Mesodermal cell (in vitro differentiated cells): ENCODE measurements at regions not wholly inside any gene's neighbourhood (a gene's known extent, or its start where the extent isn't known, plus 50 kb on each side); places are given as distances from the start of the nearest gene placed in this dataset.

Source experiments
- H3K27ac ChIP-seq: 2 replicates; pipeline ENCODE4 v1.7.0; 2013; ENCODE audit warnings: mild to moderate bottlenecking, low read depth, low read length, moderate library complexity; ENCODE audit not compliant: severe bottlenecking
- H3K36me3 ChIP-seq: 2 replicates; pipeline ENCODE4 v1.7.1; 2013; ENCODE audit warnings: mild to moderate bottlenecking, low read length, moderate library complexity; ENCODE audit not compliant: control insufficient read depth, insufficient read depth
- H3K4me1 ChIP-seq: one replicate; pipeline ENCODE4 v1.7.1; 2013; ENCODE audit warnings: mild to moderate bottlenecking, low read length; ENCODE audit not compliant: insufficient read depth, control insufficient read depth, poor library complexity, severe bottlenecking
- H3K4me3 ChIP-seq: 2 replicates; pipeline ENCODE4 v1.7.0; 2013; ENCODE audit warnings: low read length, control low read depth, mild to moderate bottlenecking; ENCODE audit not compliant: insufficient read depth, poor library complexity, severe bottlenecking; ENCODE audit errors: extremely low read depth
- H3K9me3 ChIP-seq: 2 replicates; pipeline ENCODE4 v1.7.1; 2013; ENCODE audit warnings: mild to moderate bottlenecking, low read length, moderate library complexity; ENCODE audit not compliant: control insufficient read depth
- WGBS, 2 experiments: methylation state at CpG; one replicate each; pipeline ENCODE4 v1.1.5; 2013; ENCODE audit warnings: missing lambda C conversion rate in 2 of 2; ENCODE audit not compliant: insufficient coverage in 2 of 2; 5-methylcytosine and 5-hydroxymethylcytosine counted together

- Histone ChIP-seq H3K36me3 (no peaks in the 10 kb centered on the region), H3K4me3 (no peak overlapping the region), H3K27ac (no peak overlapping the region), H3K9me3 (no peaks in the 10 kb centered on the region), H3K4me1 (peaks cover 11% of the 10 kb centered on the region)
- 87 to 93% methylated on average over 5 of the region's 7 CpGs for WGBS, 2 experiments
Measured at GRCh38 chr3:22982981-22983587, 220.0 kb upstream of the UBE2E2 start.

DNA sequence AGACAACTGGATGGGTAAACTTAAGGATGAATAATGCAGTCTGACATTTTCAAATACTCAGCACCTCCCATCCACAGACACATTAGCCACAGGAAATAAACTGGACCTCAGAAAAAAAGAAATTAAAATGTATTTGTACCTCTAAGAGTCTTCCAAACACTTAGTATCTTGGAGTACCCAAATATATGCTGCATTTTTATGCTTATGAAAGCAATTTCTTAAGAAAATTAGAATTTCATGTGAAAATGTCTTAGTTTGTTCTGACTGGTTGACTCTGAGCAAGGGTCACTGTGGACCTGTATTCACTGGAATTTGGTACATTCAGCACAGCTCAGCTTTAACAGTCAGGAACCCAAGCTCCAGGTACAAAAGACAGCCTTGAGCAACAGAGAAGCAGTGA, 216.2 kb upstream of the UBE2E2 start:
- Histone ChIP-seq H3K27ac (no peak overlapping the region), H3K4me1 (peaks cover 3% of the 10 kb centered on the region), H3K4me3 (no peak overlapping the region), H3K9me3 (no peaks in the 10 kb centered on the region), H3K36me3 (no peaks in the 10 kb centered on the region)

- Histone ChIP-seq H3K4me1 (no peaks in the 10 kb centered on the region), H3K9me3 (no peaks in the 10 kb centered on the region), H3K4me3 (no peak overlapping the region), H3K36me3 (no peaks in the 10 kb centered on the region), H3K27ac (no peak overlapping the region)
Measured at GRCh38 chr3:22988566-22988965, 214.6 kb upstream of the UBE2E2 start.

- no peak overlapping the region for H3K4me3 ChIP-seq
- H3K4me1 ChIP-seq: no peaks in the 10 kb centered on the region
- H3K9me3 ChIP-seq: no peaks in the 10 kb centered on the region
- H3K36me3 ChIP-seq: no peaks in the 10 kb centered on the region
- 95 to 98% methylated on average over 17 of the region's 17 CpGs for WGBS, 2 experiments
- H3K27ac ChIP-seq: no peak overlapping the region
Measured at GRCh38 chr3:22989716-22990115, 213.4 kb upstream of the UBE2E2 start.

DNA sequence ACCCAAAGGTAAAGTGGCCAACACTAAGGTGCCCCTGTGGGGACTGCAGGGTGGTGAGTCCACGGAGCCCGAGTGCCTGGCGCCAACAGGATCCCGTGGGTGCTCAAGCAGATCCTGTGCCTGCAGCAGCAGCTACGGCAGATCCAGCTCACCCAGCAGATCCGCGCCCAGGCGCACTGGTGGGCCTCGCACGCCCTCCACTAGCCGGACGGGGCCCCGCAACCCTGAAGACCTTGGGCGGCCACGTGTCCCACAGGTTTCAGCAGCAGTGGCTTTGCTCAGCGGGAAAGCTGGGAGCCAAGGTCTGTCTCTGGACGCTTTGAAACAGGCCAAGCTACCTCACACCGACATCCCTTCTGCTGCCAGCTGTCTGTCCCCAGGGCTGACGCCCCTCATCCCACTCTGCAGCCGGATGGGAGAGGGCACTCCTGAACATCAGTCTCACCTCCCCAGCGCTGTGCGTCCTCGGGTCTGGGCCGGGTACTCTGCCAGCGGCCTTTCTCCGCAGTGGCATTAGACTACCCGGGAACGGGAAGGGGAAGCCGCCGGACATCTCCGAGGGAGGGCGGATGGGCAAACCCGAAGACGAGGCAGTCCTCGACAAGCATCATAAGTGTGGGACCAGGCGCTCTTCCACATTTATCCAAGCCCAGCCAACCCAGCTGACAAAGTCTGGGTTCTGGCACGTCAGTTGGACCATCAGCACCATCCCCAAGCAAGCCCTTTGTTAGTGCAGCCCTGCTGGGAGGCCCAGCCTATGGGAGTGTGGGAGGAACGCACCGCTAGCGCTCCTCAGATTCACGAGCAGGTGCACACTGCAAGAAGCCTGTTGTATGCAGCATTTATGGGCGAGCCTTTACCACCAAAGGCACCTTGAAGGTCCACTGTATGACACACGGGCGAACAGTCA, 212.6 kb upstream of the UBE2E2 start:
- no peaks in the 10 kb centered on the region for H3K9me3 ChIP-seq
- H3K36me3 ChIP-seq: no peaks in the 10 kb centered on the region
- H3K4me3 ChIP-seq: no peak overlapping the region
- WGBS, 2 experiments: 93 to 96% methylated on average over 38 to 44 of the region's 44 CpGs
- H3K4me1 ChIP-seq: no peaks in the 10 kb centered on the region
- no peak overlapping the region for H3K27ac ChIP-seq

GRCh38 chr3:22994781-22995180, 208.3 kb upstream of the UBE2E2 start:
- no peaks in the 10 kb centered on the region for H3K9me3 ChIP-seq
- no peak overlapping the region for H3K27ac ChIP-seq
- WGBS, 2 experiments: no CpG with 5 or more reads among the region's 2 CpGs
- H3K36me3 ChIP-seq: no peaks in the 10 kb centered on the region
- H3K4me1 ChIP-seq: no peaks in the 10 kb centered on the region
- H3K4me3 ChIP-seq: no peak overlapping the region

DNA sequence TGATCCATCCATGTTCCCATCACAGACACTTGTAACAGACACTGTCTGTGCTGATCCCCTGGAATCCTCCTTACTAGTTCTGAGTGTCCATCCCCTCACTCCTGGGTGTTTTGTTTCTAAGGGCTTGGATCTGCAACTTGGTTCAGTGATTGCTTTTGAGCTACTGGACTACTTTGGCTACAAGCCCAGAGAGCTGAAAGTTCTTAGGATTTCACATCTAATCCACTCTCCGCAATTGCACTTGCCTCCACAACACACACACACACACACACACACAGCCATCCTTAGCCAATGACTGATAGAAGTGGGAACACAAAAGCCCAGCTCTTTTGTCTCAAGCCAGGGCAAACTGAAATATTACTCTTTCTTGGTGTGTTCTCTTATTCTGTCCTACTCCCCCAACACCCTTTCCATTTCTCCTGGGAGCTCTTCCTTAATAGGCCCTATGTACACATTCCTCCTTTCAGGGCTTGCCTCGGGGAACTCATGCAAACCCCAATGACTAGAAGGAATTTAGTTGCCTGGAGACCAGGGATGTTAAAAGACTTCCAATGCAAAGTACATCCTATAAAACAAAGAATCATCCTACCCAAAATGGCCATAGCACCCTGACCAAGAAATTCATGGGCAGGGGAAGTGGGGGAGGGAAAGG, 206.1 kb upstream of the UBE2E2 start:
- 100% methylated on average over 1 of the region's 2 CpGs for whole genome bisulfite sequencing, 2 experiments
- H3K36me3 ChIP-seq: no peaks in the 10 kb centered on the region
- H3K27ac ChIP-seq: no peak overlapping the region
- no peaks in the 10 kb centered on the region for H3K4me1 ChIP-seq
- no peaks in the 10 kb centered on the region for H3K9me3 ChIP-seq
- H3K4me3 ChIP-seq: no peak overlapping the region

GRCh38 chr3:23000371-23000770, 202.8 kb upstream of the UBE2E2 start:
- H3K9me3 ChIP-seq: no peaks in the 10 kb centered on the region
- no peaks in the 10 kb centered on the region for H3K36me3 ChIP-seq
- H3K27ac ChIP-seq: no peak overlapping the region
- peaks cover 2% of the 10 kb centered on the region for H3K4me1 ChIP-seq
- WGBS, 2 experiments: 91 to 96% methylated on average over 3 to 4 of the region's 4 CpGs
- no peak overlapping the region for H3K4me3 ChIP-seq

DNA sequence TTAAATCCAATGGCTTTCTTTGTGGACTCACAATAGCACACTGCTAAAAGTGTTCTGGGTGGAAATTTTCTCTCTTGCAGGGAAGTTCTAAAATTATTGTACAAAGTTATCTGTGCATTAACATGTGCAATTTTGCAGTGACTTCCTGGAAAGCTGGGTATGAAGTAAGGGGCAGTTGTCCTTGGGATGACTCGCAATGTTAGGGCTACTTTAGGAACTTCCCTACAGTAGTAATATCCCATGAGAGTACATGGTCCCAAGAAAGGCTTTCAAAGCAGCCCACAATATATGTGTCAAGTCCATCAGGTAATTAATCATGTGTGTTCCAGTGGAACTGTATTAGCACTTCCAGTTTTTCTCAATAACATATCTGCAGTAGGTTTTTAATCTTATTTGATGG, 201.0 kb upstream of the UBE2E2 start:
- H3K27ac ChIP-seq: no peak overlapping the region
- no peaks in the 10 kb centered on the region for H3K36me3 ChIP-seq
- no peaks in the 10 kb centered on the region for H3K9me3 ChIP-seq
- H3K4me3 ChIP-seq: no peak overlapping the region
- peaks cover 3% of the 10 kb centered on the region for H3K4me1 ChIP-seq
- WGBS, 2 experiments: 100% methylated on average over 1 of the region's 1 CpG; no CpG with 5 or more reads in 1 of the 2 experiments

- Histone ChIP-seq H3K4me1 (peaks cover 3% of the 10 kb centered on the region), H3K36me3 (no peaks in the 10 kb centered on the region), H3K27ac (no peak overlapping the region), H3K9me3 (no peaks in the 10 kb centered on the region), H3K4me3 (no peak overlapping the region)
- 93% methylated on average over 9 to 14 of the region's 15 CpGs for WGBS, 2 experiments
Measured at GRCh38 chr3:23002836-23003732, 200.0 kb upstream of the UBE2E2 start.
